HEK293 (cell line): ENCODE measurements at regions not wholly inside any gene's neighbourhood (a gene's known extent, or its start where the extent isn't known, plus 50 kb on each side); places are given as distances from the start of the nearest gene placed in this dataset.

Source experiments
- CTCF ChIA-PET: fragments of 350-600 bp; formaldehyde crosslinking; extraction: SDS; loops from one replicate; lab custom pipeline; 2021; ENCODE audit warnings: antibody characterized with exemption; lab: Yijun Ruan, JAX
- POLR2A ChIA-PET: fragments of 300-600 bp; formaldehyde crosslinking; extraction: SDS; loops from one replicate; lab custom pipeline; 2020; ENCODE audit warnings: antibody characterized with exemption, inconsistent platforms; lab: Yijun Ruan, JAX
- H3K27ac ChIP-seq: fragments of 200-500 bp; sonication (Bioruptor generic); 2 replicates; pipeline ENCODE4 v1.5.1; 2014; ENCODE audit warnings: low read depth, low read length, control low read depth, inconsistent platforms; ENCODE audit errors: extremely low read depth
- H3K36me3 ChIP-seq, 2 experiments: fragments of 200-500 bp in 1 of 2; sonication (Bioruptor generic) in 1 of 2; 1 replicate in 1 of 2; 2 replicates in 1 of 2; pipeline ENCODE4 v1.5.1; 2014 to 2017; ENCODE audit warnings: inconsistent platforms in 2 of 2, low read length in 2 of 2; ENCODE audit not compliant: control insufficient read depth in 2 of 2, insufficient read depth in 1 of 2
- H3K4me1 ChIP-seq: fragments of 200-500 bp; sonication (Bioruptor generic); 2 replicates; pipeline ENCODE4 v1.5.1; 2014; ENCODE audit warnings: mild to moderate bottlenecking, low read length, inconsistent platforms; ENCODE audit not compliant: control insufficient read depth, insufficient read depth
- H3K4me3 ChIP-seq: 2 replicates; pipeline ENCODE4 v1.5.1; 2011; ENCODE audit warnings: low read depth, mild to moderate bottlenecking, control low read depth, low read length, moderate library complexity
- H3K9me3 ChIP-seq: fragments of 200-500 bp; sonication (Bioruptor generic); 2 replicates; pipeline ENCODE4 v1.5.1; 2014; ENCODE audit warnings: low read depth, low read length, inconsistent platforms; ENCODE audit not compliant: control insufficient read depth, insufficient read depth
- GLIS1 ChIP-seq: fragments of 450-650 bp; formaldehyde crosslinking; IDR thresholded peaks from 2 replicates; pipeline ENCODE4 v1.5.1; 2016; ENCODE audit warnings: missing biosample characterization, missing genetic modification characterization
- GLIS2 ChIP-seq: fragments of 450-650 bp; formaldehyde crosslinking; IDR thresholded peaks from 2 replicates; pipeline ENCODE4 v1.5.1; 2016; ENCODE audit warnings: missing biosample characterization, missing genetic modification characterization
- HOXA7 ChIP-seq: sonication (generic); formaldehyde crosslinking; IDR thresholded peaks from 2 replicates; pipeline ENCODE4 v1.8.1; 2022; ENCODE audit warnings: missing genetic modification reagents, borderline replicate concordance
- PATZ1 ChIP-seq: fragments of 450-650 bp; formaldehyde crosslinking; IDR thresholded peaks from 2 replicates; pipeline ENCODE4 v1.5.1; 2016; ENCODE audit warnings: missing biosample characterization, missing genetic modification characterization
- REPIN1 ChIP-seq: fragments of 450-650 bp; formaldehyde crosslinking; IDR thresholded peaks from 2 replicates; pipeline ENCODE4 v1.5.1; 2017; ENCODE audit warnings: missing biosample characterization, missing genetic modification characterization, low read depth
- SALL2 ChIP-seq: fragments of 450-650 bp; formaldehyde crosslinking; IDR thresholded peaks from 2 replicates; pipeline ENCODE4 v1.5.0; 2017; ENCODE audit warnings: missing biosample characterization, mild to moderate bottlenecking, missing genetic modification characterization, borderline replicate concordance
- SCRT1 ChIP-seq: fragments of 450-650 bp; formaldehyde crosslinking; IDR thresholded peaks from 2 replicates; pipeline ENCODE4 v1.5.1; 2016; ENCODE audit warnings: missing biosample characterization, missing genetic modification characterization, borderline replicate concordance
- SETDB1 ChIP-seq: IDR thresholded peaks from one replicate; pipeline ENCODE4 v1.6.1; 2017; ENCODE audit warnings: mild to moderate bottlenecking, low read length, moderate library complexity, mixed read lengths; ENCODE audit not compliant: insufficient read length
- TSHZ1 ChIP-seq: fragments of 450-650 bp; formaldehyde crosslinking; IDR thresholded peaks from 2 replicates; pipeline ENCODE4 v1.5.1; 2016; ENCODE audit warnings: missing biosample characterization, missing genetic modification characterization, borderline replicate concordance
- ZBTB17 ChIP-seq: fragments of 450-650 bp; formaldehyde crosslinking; IDR thresholded peaks from 2 replicates; pipeline ENCODE4 v1.5.1; 2016; ENCODE audit warnings: missing biosample characterization, missing genetic modification characterization
- ZBTB8A ChIP-seq: fragments of 450-650 bp; formaldehyde crosslinking; IDR thresholded peaks from 2 replicates; pipeline ENCODE4 v1.5.1; 2016; ENCODE audit warnings: missing biosample characterization, missing genetic modification characterization
- ZFP69B ChIP-seq: fragments of 450-650 bp; formaldehyde crosslinking; IDR thresholded peaks from 2 replicates; pipeline ENCODE4 v1.5.1; 2016; ENCODE audit warnings: missing biosample characterization, missing genetic modification characterization
- ZNF114 ChIP-seq: fragments of 450-650 bp; formaldehyde crosslinking; IDR thresholded peaks from 2 replicates; pipeline ENCODE4 v1.5.0; 2017; ENCODE audit warnings: missing biosample characterization, missing genetic modification characterization
- ZNF157 ChIP-seq: fragments of 450-650 bp; formaldehyde crosslinking; IDR thresholded peaks from 2 replicates; pipeline ENCODE4 v1.5.1; 2016; ENCODE audit warnings: missing biosample characterization, missing genetic modification characterization
- ZNF239 ChIP-seq: fragments of 450-650 bp; formaldehyde crosslinking; IDR thresholded peaks from 2 replicates; pipeline ENCODE4 v1.5.1; 2016; ENCODE audit warnings: missing biosample characterization, missing genetic modification characterization
- ZNF266 ChIP-seq: fragments of 450-650 bp; formaldehyde crosslinking; IDR thresholded peaks from 2 replicates; pipeline ENCODE4 v1.5.1; 2016; ENCODE audit warnings: missing biosample characterization, missing genetic modification characterization, low read depth
- ZNF335 ChIP-seq: fragments of 450-650 bp; formaldehyde crosslinking; conservative IDR thresholded peaks from 2 replicates; pipeline ENCODE4 v1.5.1; 2016; ENCODE audit warnings: missing biosample characterization, missing genetic modification characterization
- ZNF341 ChIP-seq: fragments of 450-650 bp; formaldehyde crosslinking; IDR thresholded peaks from 2 replicates; pipeline ENCODE4; 2016; ENCODE audit warnings: low read depth, missing biosample characterization, missing genetic modification characterization
- ZNF37A ChIP-seq: fragments of 450-650 bp; IDR thresholded peaks from 2 replicates; pipeline ENCODE4 v1.5.1; 2018; ENCODE audit warnings: missing biosample characterization, missing genetic modification characterization
- ZNF501 ChIP-seq: fragments of 450-650 bp; formaldehyde crosslinking; IDR thresholded peaks from 2 replicates; pipeline ENCODE4 v1.5.1; 2016; ENCODE audit warnings: missing biosample characterization, missing genetic modification characterization
- ZNF544 ChIP-seq: fragments of 450-650 bp; formaldehyde crosslinking; IDR thresholded peaks from 2 replicates; pipeline ENCODE4 v1.5.0; 2017; ENCODE audit warnings: missing biosample characterization, missing genetic modification characterization
- ZNF621 ChIP-seq: fragments of 450-650 bp; formaldehyde crosslinking; IDR thresholded peaks from 2 replicates; pipeline ENCODE4 v1.5.1; 2017; ENCODE audit warnings: missing biosample characterization, missing genetic modification characterization
- ZNF639 ChIP-seq: fragments of 450-650 bp; formaldehyde crosslinking; IDR thresholded peaks from 2 replicates; pipeline ENCODE4 v1.5.1; 2016; ENCODE audit warnings: missing biosample characterization, missing genetic modification characterization
- ZNF670 ChIP-seq: fragments of 450-650 bp; formaldehyde crosslinking; IDR thresholded peaks from 2 replicates; pipeline ENCODE4 v1.5.1; 2016; ENCODE audit warnings: missing biosample characterization, missing genetic modification characterization, low read depth
- ZNF747 ChIP-seq: fragments of 450-650 bp; formaldehyde crosslinking; IDR thresholded peaks from 2 replicates; pipeline ENCODE4 v1.5.1; 2016; ENCODE audit warnings: missing biosample characterization, missing genetic modification characterization
- ZNF777 ChIP-seq: fragments of 450-650 bp; formaldehyde crosslinking; IDR thresholded peaks from 2 replicates; pipeline ENCODE4 v1.5.1; 2017; ENCODE audit warnings: missing biosample characterization, missing genetic modification characterization, borderline replicate concordance
- TF ChIP-seq, protein P1 (sequence below): fragments of 450-650 bp; formaldehyde crosslinking; IDR thresholded peaks from 2 replicates; pipeline ENCODE4 v1.5.1; 2017; ENCODE audit warnings: missing biosample characterization, mild to moderate bottlenecking, missing genetic modification characterization, moderate library complexity
- TF ChIP-seq, protein P2 (sequence below): fragments of 450-650 bp; formaldehyde crosslinking; IDR thresholded peaks from 2 replicates; pipeline ENCODE4 v1.5.1; 2016; ENCODE audit warnings: missing biosample characterization, missing genetic modification characterization

- no peaks in the 10 kb centered on the region for H3K36me3 ChIP-seq
- ChIA-PET CTCF (no interaction called here), POLR2A (no interaction called here)
- no peak for TF ChIP-seq ZNF266 (tag by site-specific recombination)
- TF ChIP-seq ZNF501 (tag by site-specific recombination) = no peak
- no peak for TF ChIP-seq ZNF777 (tag by site-specific recombination)
- TF ChIP-seq ZFP69B (tag by site-specific recombination) = no peak
- no peak for TF ChIP-seq ZNF114 (tag by site-specific recombination)
- TF ChIP-seq, protein P1, sequence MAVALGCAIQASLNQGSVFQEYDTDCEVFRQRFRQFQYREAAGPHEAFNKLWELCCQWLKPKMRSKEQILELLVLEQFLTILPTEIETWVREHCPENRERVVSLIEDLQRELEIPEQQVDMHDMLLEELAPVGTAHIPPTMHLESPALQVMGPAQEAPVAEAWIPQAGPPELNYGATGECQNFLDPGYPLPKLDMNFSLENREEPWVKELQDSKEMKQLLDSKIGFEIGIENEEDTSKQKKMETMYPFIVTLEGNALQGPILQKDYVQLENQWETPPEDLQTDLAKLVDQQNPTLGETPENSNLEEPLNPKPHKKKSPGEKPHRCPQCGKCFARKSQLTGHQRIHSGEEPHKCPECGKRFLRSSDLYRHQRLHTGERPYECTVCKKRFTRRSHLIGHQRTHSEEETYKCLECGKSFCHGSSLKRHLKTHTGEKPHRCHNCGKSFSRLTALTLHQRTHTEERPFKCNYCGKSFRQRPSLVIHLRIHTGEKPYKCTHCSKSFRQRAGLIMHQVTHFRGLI (tag by site-specific recombination) = no peak
- no peak for TF ChIP-seq ZNF670
- no peak for TF ChIP-seq SETDB1
- no peak for TF ChIP-seq ZNF157 (tag by site-specific recombination)
- TF ChIP-seq ZBTB8A (tag by site-specific recombination) = no peak
- TF ChIP-seq ZNF621 (tag by site-specific recombination) = no peak
- TF ChIP-seq REPIN1 (tag by site-specific recombination) = no peak
- no peak for TF ChIP-seq ZNF239
- TF ChIP-seq SALL2 = no peak
- TF ChIP-seq ZNF37A (tag by site-specific recombination) = no peak
- no peak for TF ChIP-seq ZBTB17 (tag by site-specific recombination)
- TF ChIP-seq ZNF544 (tag by site-specific recombination) = no peak
- H3K9me3 ChIP-seq = no peaks in the 10 kb centered on the region
- H3K27ac ChIP-seq = no peak overlapping the region
- H3K4me3 ChIP-seq = no peak overlapping the region
- no peaks in the 10 kb centered on the region for H3K4me1 ChIP-seq
These were observed 516.8 kb downstream of the CFAP47 start for GRCh38 chrX:36436361-36436760.

DNA sequence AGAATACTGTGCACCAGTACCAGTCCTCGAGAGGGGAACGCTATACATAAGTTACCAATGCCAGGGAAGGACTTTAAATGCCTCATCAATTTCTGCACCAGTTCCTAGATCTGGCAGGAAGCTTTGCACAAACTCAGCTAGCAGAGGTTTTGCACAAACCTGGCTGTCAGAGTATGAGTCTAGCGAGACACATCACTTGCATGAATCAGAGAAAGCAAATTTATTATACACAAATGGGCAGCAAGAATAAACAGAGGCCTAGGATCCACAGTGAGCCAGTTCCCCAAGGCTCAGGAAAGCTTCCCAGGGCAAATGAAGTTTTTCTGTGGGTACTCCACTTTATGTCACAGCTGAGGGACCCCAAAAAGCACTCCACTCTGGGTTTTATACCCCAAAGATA lies 523.5 kb downstream of the CFAP47 start:
- H3K27ac ChIP-seq = no peak overlapping the region
- no peaks in the 10 kb centered on the region for H3K36me3 ChIP-seq
- no peaks in the 10 kb centered on the region for H3K4me1 ChIP-seq
- CTCF ChIA-PET = no interaction called here
- H3K9me3 ChIP-seq = no peaks in the 10 kb centered on the region
- H3K4me3 ChIP-seq = no peak overlapping the region
- POLR2A ChIA-PET = no interaction called here
- no peak for TF ChIP-seq SCRT1
- TF ChIP-seq ZNF639 (tag by site-specific recombination) = no peak
- TF ChIP-seq HOXA7 (CRISPR knock-in tag) = no peak
- no peak for TF ChIP-seq ZNF747 (tag by site-specific recombination)
- TF ChIP-seq, protein P2, sequence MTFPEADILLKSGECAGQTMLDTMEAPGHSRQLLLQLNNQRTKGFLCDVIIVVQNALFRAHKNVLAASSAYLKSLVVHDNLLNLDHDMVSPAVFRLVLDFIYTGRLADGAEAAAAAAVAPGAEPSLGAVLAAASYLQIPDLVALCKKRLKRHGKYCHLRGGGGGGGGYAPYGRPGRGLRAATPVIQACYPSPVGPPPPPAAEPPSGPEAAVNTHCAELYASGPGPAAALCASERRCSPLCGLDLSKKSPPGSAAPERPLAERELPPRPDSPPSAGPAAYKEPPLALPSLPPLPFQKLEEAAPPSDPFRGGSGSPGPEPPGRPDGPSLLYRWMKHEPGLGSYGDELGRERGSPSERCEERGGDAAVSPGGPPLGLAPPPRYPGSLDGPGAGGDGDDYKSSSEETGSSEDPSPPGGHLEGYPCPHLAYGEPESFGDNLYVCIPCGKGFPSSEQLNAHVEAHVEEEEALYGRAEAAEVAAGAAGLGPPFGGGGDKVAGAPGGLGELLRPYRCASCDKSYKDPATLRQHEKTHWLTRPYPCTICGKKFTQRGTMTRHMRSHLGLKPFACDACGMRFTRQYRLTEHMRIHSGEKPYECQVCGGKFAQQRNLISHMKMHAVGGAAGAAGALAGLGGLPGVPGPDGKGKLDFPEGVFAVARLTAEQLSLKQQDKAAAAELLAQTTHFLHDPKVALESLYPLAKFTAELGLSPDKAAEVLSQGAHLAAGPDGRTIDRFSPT (tag by site-specific recombination) = no peak
- no peak for TF ChIP-seq GLIS2
- TF ChIP-seq ZNF335 (tag by site-specific recombination) = no peak
- no peak for TF ChIP-seq PATZ1 (tag by site-specific recombination)
- TF ChIP-seq ZNF341 (tag by site-specific recombination) = no peak
- no peak for TF ChIP-seq GLIS1 (tag by site-specific recombination)
- no peak for TF ChIP-seq TSHZ1 (tag by site-specific recombination)
